Colonic mucosa (tissue), 4 donors: ENCODE measurements at regions not wholly inside any gene's neighbourhood (a gene's known extent, or its start where the extent isn't known, plus 50 kb on each side); places are given as distances from the start of the nearest gene placed in this dataset.

ENCODE experiments used
- DNase-seq: peaks from one replicate; pipeline ENCODE4 v3.0.0-alpha.2; 2020
- H3K27ac ChIP-seq: fragments of 200-600 bp; one replicate; pipeline ENCODE4 v1.8.0; 2021
- H3K27me3 ChIP-seq: fragments of 200-600 bp; one replicate; pipeline ENCODE4 v1.8.0; 2021
- H3K36me3 ChIP-seq: fragments of 200-600 bp; one replicate; pipeline ENCODE4 v1.8.0; 2021
- H3K4me1 ChIP-seq: fragments of 200-600 bp; one replicate; pipeline ENCODE4 v1.8.0; 2021; ENCODE audit warnings: mild to moderate bottlenecking
- H3K4me3 ChIP-seq: fragments of 200-600 bp; one replicate; pipeline ENCODE4 v1.8.0; 2021
- H3K9ac ChIP-seq, 2 donors: one replicate each; pipeline ENCODE4 v1.7.0; 2013; ENCODE audit warnings: control low read depth in 2 of 2, low read depth in 2 of 2, low read length in 2 of 2
- H3K9me3 ChIP-seq: fragments of 200-600 bp; one replicate; pipeline ENCODE4 v1.8.0; 2021
- CTCF ChIP-seq: fragments of 200-600 bp; IDR thresholded peaks from one replicate; pipeline ENCODE4 v1.8.0; 2022; ENCODE audit warnings: antibody characterized with exemption, mild to moderate bottlenecking
- intact Hi-C: fragments of 100-400 bp; cut with DNase I; formaldehyde crosslinking; loops from one replicate; pipeline ENCODE4 v1.14.1; 2022
- donor health status: healthy.
- donor health status: DM: no; HTN: no; CAD: no.
- donor health status: DM: no; HTN: no; CAD: no.

DNA sequence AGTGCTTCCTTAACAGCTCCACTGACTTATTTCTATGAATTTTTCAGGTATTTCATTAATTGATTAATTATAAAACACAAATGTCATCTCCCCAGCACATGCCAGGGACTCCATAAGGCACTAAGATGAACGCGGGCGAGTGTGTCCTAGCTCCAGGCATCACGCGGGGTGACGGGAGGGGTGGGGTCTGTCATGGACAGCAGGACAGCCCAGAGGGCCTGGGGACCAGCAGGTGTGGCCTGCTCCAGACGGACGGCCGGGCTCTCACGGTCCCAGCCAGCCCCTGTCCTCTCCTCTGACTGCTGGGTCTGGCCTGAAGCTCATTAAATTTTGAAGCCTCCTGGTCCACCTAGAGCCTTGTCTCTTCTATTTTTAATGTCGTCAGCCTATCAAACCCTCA, 531.1 kb downstream of the BRD1 start:
- no peak for DNase-seq
- H3K9me3 ChIP-seq: no peaks in the 10 kb centered on the region
- no peak for TF ChIP-seq CTCF
- H3K27me3 ChIP-seq: no peaks in the 10 kb centered on the region
- no peak overlapping the region for H3K4me3 ChIP-seq
- H3K36me3 ChIP-seq: no peaks in the 10 kb centered on the region
- no peak overlapping the region for H3K9ac ChIP-seq
- intact Hi-C loops: no loop called here
- no peaks in the 10 kb centered on the region for H3K4me1 ChIP-seq
- no peak overlapping the region for H3K27ac ChIP-seq

- no peak for DNase-seq
- H3K9ac ChIP-seq: no peak overlapping the region
- H3K9me3 ChIP-seq: no peaks in the 10 kb centered on the region
- TF ChIP-seq CTCF: no peak
- H3K27ac ChIP-seq: no peak overlapping the region
- H3K4me3 ChIP-seq: no peak overlapping the region
- H3K36me3 ChIP-seq: no peaks in the 10 kb centered on the region
- intact Hi-C loops: no loop called here
- no peaks in the 10 kb centered on the region for H3K4me1 ChIP-seq
- no peaks in the 10 kb centered on the region for H3K27me3 ChIP-seq
Observed at GRCh38 chr22:49295851-49296560, 531.7 kb downstream of the BRD1 start.

- Histone ChIP-seq H3K36me3 (no peaks in the 10 kb centered on the region), H3K9ac (no peak overlapping the region), H3K9me3 (no peaks in the 10 kb centered on the region), H3K4me3 (no peak overlapping the region), H3K4me1 (no peaks in the 10 kb centered on the region), H3K27ac (no peak overlapping the region), H3K27me3 (no peaks in the 10 kb centered on the region)
- no peak for TF ChIP-seq CTCF
- no peak for DNase-seq
- intact Hi-C loops: no loop called here
Observed at GRCh38 chr22:49295465-49295743, 532.3 kb downstream of the BRD1 start.

DNA sequence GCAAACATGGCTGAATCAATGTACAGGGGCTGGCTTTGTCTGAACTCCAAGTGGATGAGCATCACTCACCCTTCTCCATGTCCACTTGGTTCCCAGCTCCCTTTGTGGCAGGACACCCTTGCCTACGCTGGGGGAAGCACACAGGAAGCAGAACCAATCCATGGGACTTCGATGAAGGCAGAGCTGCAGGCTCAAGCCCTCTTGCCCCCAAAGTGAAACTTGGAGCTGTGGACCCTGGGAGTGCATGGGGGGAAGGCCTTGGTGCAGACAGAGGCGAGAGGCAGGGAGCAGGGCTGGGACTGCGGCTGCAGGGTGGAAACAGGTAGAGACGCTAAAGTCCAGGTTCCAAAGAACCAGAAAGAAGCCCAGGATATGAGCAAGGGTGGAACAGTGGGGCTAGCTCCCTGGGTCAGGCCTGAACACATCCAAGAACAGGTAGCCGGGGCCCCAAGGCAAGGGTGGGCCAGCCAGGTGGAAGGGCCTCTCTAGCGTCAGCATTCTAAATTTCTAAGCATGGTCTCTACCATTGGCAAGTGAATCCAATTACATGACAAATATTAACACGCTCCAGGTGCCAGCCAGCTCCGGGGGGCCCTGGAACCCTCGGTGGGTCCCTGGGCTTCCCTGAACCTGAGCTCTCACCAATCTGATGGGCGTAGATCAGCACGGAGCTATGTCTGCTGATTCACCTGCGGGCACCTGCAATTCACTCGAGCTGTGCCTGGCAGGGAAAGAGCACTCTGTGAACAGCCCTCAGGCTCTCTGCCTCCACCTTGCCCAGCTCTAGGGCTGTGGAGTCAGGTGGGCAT, 532.8 kb downstream of the BRD1 start:
- H3K27me3 ChIP-seq: no peaks in the 10 kb centered on the region
- H3K9me3 ChIP-seq: no peaks in the 10 kb centered on the region
- no peaks in the 10 kb centered on the region for H3K36me3 ChIP-seq
- H3K9ac ChIP-seq: no peak overlapping the region
- H3K27ac ChIP-seq: no peak overlapping the region
- no peak overlapping the region for H3K4me3 ChIP-seq
- intact Hi-C loops: no loop called here
- no peaks in the 10 kb centered on the region for H3K4me1 ChIP-seq
- DNase-seq: no peak
- TF ChIP-seq CTCF: no peak

- DNase-seq: no peak
- Histone ChIP-seq H3K36me3 (no peaks in the 10 kb centered on the region), H3K9ac (no peak overlapping the region), H3K4me1 (no peaks in the 10 kb centered on the region), H3K27ac (no peak overlapping the region), H3K27me3 (no peaks in the 10 kb centered on the region), H3K9me3 (no peaks in the 10 kb centered on the region), H3K4me3 (no peak overlapping the region)
- no peak for TF ChIP-seq CTCF
- intact Hi-C loops: no loop called here
Observed at GRCh38 chr22:49292909-49293308, 534.8 kb downstream of the BRD1 start.
